OCI-LY3 (cell line): ENCODE measurements at regions not wholly inside any gene's neighbourhood (a gene's known extent, or its start where the extent isn't known, plus 50 kb on each side); places are given as distances from the start of the nearest gene placed in this dataset.

Source experiments
- EZH2phosphoT487 ChIP-seq: fragments of 200-600 bp; shearing (Covaris generic); IDR thresholded peaks from 2 replicates; pipeline ENCODE4 v1.6.1; 2018; ENCODE audit warnings: antibody characterized with exemption, mixed run types, low read depth
- TF ChIP-seq, protein P1 (sequence below): fragments of 200-600, 300-600 bp; sonication (generic); IDR thresholded peaks from 2 replicates; pipeline ENCODE4 v1.5.1; 2014; ENCODE audit warnings: antibody characterized with exemption, low read length, low read depth

DNA sequence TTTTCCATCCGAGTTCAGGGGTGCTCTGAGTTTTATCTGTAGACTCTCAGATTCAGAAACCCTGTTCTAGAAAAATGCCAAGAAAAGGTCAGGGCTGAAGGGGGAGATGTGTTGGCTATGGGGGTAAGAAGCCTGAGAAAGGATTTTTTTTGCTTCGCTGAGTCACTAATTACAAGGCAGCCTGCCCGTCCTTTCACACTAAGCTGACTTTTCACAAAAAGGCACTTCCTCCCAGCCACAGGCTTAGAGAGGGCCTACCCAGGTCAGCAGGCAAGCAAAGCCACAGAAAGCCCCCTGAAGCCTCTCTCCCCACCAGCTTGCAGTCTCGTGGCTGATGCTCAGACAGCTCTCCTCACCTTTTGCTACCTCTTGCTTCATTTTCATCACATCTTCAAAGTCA is 192.6 kb upstream of the PRICKLE2 start:
- no peak for TF ChIP-seq EZH2phosphoT487
- TF ChIP-seq, protein P1, sequence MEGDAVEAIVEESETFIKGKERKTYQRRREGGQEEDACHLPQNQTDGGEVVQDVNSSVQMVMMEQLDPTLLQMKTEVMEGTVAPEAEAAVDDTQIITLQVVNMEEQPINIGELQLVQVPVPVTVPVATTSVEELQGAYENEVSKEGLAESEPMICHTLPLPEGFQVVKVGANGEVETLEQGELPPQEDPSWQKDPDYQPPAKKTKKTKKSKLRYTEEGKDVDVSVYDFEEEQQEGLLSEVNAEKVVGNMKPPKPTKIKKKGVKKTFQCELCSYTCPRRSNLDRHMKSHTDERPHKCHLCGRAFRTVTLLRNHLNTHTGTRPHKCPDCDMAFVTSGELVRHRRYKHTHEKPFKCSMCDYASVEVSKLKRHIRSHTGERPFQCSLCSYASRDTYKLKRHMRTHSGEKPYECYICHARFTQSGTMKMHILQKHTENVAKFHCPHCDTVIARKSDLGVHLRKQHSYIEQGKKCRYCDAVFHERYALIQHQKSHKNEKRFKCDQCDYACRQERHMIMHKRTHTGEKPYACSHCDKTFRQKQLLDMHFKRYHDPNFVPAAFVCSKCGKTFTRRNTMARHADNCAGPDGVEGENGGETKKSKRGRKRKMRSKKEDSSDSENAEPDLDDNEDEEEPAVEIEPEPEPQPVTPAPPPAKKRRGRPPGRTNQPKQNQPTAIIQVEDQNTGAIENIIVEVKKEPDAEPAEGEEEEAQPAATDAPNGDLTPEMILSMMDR = no peak
